ENCODE measurements at regions not wholly inside any gene's neighbourhood (a gene's known extent, or its start where the extent isn't known, plus 50 kb on each side); places are given as distances from the start of the nearest gene placed in this dataset.

DNA sequence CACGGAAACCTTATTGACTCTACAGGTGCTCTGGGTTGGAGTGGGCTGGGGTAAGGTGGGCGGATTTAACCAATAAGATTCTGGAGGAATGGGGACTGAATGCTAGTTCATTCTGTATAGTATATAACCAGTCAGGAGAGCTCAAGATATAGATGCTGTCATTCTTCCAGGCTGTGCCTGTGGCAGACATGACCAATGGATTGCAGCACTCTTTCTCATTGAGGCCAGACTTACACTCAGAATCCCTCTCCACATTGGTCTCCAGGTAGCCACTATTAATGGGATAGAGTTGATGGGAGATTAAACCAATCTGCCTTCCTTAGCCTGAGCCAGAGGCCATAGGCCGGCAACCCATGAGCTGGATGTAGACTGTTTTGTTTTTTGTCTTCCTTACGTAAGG is 82.8 kb upstream of the MEF2A start:
- TF ChIP-seq, protein P1, sequence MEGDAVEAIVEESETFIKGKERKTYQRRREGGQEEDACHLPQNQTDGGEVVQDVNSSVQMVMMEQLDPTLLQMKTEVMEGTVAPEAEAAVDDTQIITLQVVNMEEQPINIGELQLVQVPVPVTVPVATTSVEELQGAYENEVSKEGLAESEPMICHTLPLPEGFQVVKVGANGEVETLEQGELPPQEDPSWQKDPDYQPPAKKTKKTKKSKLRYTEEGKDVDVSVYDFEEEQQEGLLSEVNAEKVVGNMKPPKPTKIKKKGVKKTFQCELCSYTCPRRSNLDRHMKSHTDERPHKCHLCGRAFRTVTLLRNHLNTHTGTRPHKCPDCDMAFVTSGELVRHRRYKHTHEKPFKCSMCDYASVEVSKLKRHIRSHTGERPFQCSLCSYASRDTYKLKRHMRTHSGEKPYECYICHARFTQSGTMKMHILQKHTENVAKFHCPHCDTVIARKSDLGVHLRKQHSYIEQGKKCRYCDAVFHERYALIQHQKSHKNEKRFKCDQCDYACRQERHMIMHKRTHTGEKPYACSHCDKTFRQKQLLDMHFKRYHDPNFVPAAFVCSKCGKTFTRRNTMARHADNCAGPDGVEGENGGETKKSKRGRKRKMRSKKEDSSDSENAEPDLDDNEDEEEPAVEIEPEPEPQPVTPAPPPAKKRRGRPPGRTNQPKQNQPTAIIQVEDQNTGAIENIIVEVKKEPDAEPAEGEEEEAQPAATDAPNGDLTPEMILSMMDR (IDR thresholded peaks at IDR 0.05) = no peak
- TF ChIP-seq POLR2A (IDR thresholded peaks at IDR 0.05) = no peak

Data from transverse colon (tissue), 3 donors.